ENCODE measurements at regions not wholly inside any gene's neighbourhood (a gene's known extent, or its start where the extent isn't known, plus 50 kb on each side); places are given as distances from the start of the nearest gene placed in this dataset.

DNA sequence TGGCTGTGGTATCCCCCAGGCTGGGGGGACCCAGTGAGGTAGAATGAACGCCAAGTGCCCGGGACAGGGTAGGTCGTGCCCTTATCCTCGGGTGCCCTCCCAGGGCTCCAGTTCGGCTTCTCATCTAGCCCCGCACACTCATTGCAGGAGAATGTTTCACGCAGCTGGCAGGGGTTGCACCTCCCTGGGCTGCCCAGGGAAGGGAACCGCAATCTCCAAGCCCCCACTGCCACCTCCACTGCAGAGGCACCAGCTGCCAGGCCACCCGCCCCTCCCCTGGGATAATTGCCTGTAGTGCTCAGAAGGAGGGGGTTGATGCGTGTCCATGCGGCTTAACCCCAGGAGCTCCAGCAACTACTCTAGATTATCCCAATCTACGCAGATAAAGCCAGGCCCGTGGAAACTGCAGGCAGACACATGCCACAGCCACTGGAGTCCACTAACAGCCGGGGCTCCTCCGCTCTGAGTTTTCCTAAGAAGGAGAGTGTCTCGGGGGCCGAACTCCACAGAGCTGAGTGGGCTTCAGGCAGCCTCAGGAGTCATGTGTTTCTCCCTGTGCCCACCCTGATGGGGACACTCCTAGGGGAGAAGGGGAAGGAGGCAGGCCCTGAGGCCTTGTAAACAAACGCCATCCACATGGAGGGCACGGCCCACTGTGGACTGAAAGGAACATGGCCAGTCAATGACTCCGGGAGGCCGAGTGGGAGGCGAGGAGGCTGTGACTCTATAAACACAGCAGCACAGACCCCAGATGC is 137.2 kb upstream of the IQSEC1 start:
- DNase-seq (ENCODE audit: low spot score): no peak

DNA sequence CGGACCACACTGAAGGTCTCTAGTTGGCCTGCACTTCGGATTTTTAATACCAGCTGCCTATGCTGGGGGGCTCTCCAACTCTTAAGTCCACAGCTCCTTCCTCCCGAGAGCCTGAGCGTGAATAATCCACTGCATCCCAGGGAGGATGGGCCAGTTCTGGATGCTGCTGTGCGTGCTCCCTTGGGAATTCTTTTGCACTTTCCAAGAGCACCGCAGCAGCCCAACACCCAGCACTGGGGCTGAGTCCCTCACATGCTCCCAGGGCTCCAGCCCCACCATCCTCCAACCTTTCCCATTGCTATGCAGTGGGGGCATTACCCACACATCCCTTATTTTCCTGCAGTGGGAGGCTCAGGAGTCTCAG is 136.4 kb upstream of the IQSEC1 start:
- no peak for DNase-seq (ENCODE audit: low spot score)

DNA sequence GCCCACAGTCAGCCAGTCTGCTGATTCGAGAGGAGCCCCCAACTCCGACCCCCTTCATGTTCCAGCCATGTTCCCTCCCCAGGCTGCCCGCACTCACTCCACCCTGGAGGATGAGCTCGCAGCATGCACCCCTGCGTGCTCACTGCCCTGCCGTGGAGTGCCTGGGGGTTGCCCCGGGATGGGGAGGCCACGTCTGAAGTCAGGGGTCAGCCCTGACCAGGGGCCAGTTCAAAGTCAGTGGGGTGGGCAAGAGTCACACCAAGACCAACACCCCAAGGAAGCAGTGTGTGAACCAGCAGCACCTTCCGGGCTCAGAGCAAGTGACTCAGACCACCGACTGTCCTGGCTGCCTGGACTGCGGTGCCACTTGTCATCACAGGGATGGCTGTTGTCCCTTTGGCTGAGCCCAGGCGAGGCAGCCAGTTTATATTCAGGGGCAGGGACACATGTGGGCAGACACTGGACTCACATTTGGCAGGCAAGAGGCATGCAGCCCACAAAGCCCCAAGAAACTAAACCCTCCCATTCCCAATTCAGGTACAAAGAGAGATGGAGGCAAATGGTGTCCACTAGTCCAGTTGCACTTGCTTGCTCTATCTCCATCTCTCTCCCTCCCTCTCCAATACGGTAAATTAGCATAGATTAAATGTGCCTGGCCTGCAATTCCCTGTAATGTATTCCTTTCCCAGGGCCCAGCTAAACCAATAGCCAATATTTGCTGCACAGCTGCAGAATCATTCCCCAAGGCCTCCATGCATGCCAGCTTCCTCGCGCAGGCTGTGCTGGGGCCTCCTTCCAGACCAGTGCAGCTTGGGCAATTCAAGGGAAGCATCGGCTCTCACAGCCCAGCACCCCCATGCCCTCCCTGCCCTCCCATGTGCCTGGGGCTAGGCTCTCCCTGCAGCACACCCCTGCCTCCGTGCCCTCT is 135.7 kb upstream of the IQSEC1 start:
- no peak for DNase-seq (ENCODE audit: low spot score)

DNA sequence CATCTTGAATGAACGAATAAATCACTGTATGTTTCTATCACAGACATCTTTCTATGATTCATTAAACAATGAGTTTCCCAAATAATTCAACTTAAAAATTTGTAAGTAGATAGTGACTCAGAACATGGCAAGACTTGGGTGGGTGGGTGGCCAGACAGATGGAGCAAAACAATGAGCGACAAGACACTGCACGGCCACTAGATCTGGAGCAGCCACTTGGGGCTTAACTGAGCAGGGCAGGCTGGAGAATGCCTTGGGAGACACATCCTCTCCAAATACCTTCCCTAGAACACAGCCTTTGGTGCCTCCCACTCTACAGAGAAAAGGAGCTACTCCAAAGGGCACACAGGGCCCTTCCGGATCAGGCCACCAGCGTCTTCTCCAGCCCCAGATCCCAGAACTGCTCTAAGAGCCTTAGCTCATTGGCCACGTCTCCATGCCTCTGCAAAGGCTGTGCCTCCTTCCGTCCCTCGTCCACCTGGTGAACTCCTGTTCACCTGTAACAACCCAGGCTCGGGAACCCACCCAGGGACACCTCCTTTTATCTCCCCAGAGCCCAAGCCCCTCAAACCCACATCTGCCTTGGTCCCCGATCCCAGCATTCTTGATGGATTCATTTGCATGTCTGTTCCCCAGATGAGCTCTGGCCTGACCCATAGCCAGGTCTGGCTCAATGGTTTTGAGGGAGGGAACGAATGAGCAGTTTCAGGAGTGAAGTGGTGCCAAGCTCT is 134.9 kb upstream of the IQSEC1 start:
- no peak for DNase-seq (ENCODE audit: low spot score)

DNA sequence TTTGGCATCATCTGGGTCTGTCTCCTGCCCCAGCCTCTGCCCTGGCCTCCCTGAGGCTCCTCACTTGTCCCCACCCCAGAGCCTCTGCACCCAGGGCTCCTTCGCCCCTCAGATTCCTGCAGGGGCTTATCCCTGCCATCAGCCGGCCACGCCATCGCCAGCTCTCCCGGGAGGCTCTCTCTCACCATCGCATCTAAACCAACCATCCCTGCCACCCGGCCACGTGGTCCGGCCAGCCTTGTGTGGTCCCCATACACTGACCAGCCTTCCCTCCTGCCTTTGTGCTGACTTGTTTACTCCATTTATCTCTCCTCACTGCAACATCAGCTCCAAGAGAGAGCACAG is 134.3 kb upstream of the IQSEC1 start:
- DNase-seq (ENCODE audit: low spot score): no peak

DNA sequence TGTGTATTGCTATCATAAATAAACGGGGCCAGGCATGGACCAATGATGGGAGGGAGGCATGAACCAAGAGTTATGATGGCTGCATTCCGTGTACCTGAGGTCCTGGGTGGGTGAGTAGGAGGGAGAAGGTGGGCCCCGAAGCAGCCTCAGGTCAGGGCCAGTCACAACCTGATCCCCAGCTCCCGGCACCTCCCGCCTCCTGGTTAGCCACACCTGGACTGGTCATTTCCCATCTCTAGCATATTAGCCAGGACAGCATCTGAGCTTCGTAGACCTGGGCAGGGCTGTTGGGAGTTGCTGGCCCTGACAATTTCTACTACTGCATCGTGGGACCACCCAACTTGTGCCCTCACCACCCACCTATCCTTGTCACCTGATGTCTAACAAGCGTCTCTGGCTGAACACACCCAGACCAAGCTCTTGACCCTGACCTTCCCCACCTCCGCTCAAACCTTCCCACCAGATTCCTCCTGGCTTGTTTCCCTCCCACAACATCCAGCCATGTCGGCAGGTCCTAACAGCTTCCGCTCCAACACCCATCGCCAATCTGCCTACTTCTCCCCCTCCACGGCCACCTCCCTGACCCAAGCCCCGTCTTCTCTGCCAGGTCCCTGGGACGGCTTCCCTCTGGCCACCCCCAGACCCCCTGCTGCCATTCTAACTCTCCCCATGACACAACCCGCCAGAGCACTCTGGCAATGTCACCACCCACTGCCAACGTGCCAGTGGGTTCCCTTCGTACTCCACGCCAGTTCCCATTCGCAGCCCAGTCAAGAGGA is 133.8 kb upstream of the IQSEC1 start:
- DNase-seq (ENCODE audit: low spot score): no peak

DNA sequence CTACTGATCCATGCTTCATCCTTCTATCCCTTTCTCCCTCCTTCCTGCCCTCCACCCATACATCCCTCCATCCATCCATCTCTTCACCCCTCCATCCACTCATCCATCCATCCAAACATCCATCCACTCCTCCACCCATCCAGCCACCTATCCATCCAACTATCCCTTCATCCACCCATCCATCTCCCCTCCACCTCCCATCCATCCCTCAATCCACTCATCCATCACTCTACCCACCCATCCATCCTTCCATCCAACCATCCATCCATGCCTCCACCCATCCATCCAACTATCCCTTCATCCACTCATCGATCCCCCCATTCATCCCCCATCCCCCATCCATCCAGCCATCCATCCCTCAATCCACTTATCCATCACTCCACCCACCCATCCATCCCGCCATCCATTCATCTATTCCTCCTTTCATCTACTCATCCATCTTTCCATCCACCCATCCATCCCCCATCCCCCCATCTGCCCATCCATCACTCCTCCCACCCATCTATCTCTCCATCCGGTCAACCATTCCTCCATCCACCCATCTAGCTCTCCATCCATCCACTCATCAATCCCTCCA is 132.4 kb upstream of the IQSEC1 start:
- DNase-seq (ENCODE audit: low spot score): no peak

DNA sequence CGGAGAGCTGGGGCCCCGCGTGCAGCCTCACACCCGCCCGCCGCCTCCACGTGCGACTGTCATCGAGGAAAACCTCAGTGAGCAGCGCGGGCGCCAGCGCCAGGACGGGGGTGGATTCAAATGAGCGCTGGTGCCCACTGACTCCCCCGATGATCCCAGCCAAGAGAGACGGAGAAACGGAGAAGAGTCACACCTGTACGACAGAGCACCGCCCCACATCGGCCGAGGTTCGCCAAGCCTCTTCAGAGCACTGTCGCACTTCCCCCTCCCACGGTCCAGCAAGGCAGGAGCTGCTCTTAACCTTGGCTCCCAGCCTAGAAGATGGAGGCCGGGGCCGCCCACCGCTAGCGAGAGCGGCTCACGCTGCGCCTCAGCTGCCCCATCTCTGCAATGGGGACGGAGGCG is 130.9 kb upstream of the IQSEC1 start:
- no peak for DNase-seq (ENCODE audit: low spot score)

DNA sequence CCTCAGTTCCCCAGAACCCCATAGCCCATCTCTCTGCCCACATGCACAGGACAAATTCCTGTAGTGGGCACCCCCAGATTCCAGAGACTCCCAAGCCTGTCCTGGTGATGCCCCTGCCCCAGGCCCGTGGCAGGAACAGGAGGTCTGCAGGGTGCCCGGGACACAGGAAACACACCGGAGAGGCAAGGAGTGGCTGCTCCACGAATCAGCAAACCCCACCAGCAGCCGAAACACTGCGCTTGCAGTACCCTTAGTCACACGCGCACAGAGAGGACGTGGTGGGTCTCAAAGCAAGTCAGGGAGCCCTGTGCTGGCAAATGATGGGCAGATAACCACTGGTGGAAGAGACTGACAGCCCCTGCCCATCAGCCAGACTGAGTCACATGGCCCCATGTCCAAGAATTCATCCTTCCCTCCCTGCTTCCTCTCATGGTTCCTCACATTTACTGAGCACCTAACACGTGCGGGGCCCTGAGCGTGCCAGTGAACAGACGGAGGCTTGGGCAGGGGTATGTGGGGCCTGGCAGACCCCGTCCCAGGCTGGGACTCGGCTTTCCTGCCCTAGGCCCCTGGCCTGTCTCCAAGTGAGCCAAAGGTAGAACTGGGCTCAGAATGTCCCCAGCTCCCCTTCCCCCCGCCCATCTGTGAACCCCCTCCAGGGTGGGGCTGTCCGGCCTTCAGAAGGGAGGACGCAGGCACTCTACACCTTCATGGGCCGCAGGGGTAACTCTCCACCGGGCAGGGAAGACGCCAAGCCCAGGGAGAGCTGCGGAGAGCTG is 130.4 kb upstream of the IQSEC1 start:
- DNase-seq (ENCODE audit: low spot score): no peak

DNA sequence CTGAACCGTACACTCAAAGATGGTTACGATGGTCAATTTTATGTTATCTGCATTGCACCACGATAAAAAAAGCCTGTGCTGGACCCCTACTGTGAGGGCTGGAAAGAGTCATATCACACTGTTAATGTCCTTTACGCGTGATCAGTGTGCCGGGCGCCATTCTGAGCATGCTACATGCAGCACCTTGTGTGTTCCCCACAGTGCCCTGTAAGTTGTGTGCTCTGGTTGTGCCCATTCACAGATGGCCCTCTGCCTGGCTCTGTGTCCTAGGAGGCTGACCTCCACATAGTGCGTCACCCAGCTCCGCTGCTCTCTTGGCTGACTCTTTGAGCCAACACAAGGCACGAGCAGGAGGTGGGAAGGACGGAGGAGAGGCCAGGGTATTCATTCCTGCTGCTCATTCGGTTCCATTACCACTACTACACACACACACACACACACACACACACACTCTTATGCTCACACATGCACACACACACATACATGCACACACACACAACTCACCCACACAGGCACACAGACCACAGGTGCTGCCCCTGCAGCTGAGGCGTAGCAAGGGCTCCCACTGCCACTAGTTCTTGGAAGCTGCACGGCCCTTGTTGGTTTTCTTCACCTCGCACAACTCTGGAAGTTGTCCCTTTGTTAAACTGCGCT is 129.6 kb upstream of the IQSEC1 start:
- DNase-seq (ENCODE audit: low spot score): no peak

DNA sequence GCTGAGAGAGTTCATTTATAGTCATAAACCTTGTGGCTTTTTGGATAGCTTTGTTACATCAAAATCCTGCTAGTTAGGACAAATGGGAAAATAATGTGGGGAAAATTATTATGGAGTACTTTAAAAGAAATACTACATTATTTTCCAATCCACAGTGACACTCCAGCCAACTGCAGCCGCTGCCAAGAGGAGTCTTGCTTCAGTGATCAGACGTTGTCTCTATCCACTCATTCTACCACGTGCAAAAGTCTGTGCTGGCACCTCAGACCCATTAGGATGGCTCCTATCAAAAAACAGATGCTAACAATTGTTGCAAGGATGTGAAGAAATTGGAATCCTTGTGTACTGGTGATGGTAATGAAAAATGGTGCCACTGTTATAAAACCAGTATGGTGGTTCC is 128.6 kb upstream of the IQSEC1 start:
- no peak for DNase-seq (ENCODE audit: low spot score)

DNA sequence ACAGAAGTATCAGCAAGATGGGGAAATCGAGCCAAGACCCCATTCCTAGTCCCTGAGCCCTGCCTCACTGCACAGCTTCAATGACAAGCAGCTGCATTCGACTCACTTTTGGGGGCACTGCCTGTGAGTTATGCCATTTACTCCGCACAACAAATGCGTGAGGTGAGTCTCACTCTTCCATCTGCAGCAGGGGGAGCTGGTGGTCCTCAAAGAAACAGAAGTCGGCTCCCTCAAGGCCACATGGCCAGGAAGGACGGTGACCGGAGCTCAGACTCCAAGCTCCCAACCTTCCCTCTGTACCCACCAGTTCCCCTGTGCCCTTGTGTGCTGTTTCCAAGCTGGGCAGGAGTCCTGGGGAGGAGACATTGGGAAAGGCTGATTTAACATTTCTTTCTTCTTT is 127.7 kb upstream of the IQSEC1 start:
- DNase-seq (ENCODE audit: low spot score): no peak

DNA sequence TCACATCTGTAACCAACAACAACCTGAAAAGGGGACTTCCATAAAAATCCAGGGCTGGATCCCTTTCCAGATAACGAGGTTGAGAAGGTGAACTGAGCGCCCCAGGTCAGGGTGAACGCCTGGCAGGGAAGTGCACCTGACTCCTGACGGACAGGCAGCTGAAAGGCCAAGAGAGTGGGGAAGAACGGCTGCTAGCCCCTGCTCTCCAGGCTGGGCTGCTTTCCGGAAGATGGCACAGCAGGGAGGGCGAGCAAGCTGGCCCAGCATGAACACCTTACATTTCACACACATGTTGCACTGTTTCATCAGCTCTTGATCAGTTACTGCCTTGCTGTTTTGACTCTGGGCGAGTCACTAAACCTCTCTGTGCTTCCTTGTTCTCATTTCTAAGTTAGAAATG is 127.2 kb upstream of the IQSEC1 start:
- DNase-seq (ENCODE audit: low spot score): no peak

DNA sequence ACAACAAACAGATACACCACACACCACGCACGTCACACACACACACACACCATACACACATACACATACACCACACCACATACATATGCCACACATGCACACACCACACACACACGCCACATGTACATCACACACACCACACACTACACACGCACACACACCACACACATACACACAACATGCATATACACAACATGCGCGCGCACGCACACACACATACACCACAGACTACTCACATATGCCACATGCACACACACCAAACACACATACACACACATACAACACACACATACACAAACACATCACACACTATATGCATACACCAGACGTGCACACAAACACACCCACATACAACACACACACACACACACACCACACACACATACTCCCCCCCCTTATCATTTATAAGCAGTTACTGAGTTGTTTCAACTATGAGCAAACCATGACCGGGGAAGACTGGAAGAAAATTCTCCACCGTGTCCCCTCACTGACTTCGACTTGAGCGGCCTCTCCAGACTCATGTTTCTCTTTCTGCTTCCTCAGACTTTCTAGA is 126.7 kb upstream of the IQSEC1 start:
- no peak for DNase-seq (ENCODE audit: low spot score)

DNA sequence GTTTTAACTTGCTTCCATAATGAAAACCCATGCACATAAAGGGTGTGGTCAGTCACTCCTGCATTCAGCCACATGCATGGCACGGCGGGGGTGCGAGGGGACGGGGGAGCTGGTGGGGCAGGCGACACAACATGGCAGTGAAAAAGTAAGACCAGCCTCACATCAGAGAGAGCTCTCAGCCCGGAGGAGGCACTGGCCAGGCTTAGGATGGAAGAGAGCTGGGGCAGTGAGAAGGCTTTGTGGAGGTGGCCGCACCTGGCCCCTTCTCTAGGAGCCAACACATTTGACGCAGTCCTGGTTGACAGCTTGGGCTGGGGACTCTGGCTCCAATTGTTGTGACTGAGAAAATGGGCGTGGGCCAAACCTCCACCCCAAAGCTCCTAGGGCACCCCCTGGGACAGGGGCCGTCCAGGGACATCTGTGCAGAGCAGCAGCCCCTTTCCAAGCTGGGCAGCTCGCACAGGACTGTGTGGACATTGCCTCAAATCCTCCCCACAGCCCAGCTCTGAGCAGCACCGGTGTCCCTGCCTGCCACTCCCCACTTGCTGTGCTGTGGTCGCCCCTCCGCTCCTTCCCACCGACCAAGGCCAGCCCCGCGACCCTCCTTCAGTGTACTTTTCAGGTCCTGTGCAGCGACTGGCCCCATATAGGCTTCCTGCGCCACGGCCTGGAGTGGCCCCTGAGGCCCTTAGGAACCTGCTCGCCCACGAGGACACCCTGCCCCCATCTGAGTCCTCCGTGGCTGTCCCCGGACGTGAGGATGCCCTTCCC is 126.0 kb upstream of the IQSEC1 start:
- no peak for DNase-seq (ENCODE audit: low spot score)

DNA sequence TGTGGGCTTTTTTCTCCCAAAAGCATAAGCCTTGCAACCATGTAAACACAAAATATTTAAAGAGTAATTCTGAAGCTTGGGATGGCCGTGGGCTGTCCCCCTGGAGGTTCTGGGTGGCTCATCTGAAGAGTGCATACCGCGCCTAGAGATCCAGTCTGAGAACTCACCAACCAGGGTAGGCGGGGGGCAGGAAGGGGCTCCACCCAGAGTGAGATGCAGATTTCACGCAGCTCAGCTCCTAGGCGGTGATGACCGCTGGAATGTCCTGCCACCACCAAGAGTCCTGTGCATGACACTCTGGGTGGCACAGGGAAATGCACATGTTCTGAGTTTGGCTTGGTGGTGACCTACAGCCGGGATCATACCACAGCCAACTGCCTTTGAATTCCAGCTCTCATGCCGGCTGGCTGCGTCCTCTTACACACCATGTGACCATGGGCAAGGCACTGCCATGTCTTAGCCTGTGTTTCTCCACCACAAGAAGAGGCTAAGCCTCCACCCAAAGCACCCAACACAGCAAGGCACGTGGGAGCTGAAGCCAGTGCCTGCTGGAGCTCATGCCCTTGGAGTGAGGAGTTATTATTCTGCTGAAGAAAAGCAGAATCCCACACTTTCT is 125.1 kb upstream of the IQSEC1 start:
- no peak for DNase-seq (ENCODE audit: low spot score)

DNA sequence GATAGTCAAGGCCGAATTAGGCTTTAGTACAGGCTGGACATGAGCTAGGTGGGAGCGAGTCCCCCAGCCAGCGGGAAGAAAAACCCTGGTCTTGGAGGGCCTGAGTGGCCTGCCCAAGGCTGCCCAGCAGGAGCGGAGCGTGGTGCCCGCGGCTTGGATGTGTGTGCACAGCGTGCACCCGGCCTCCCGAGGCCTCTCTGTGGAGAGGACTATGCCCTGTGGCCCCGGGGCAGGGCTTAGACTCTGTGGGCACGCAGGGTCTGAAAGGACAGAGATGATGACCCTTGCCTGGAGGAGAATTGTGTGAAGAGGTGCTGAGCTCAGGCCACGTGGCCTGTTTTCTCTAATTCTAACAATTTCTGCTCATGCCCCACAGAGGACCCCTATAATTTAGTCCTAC is 124.6 kb upstream of the IQSEC1 start:
- DNase-seq (ENCODE audit: low spot score): no peak

DNA sequence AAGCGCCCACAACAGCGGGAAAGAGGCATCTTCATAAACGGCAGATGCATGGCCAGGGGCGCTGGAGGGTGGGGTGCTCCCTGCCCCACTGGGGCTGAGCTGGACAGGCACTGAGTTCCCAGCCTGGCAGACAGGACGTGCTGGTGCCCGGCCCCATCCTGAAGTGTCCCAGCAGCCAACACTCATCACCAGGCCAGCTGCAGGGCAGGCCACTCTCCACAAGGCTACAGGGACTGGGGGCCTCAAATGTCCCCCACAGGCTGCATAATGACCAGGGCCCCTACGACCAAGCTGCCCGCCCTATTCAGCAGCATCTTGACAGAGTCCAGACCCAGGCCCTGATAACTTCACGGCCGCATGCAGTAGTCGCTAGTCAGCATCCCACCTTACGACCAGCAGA is 124.1 kb upstream of the IQSEC1 start:
- DNase-seq (ENCODE audit: low spot score): no peak

Data from HT-29 (cell line).